Retina (tissue), 1 donor: ENCODE measurements at regions not wholly inside any gene's neighbourhood (a gene's known extent, or its start where the extent isn't known, plus 50 kb on each side); places are given as distances from the start of the nearest gene placed in this dataset.
"Not testable (repeated sequence)": the region's sequence is repeated elsewhere in the genome, so short reads cannot be mapped to it uniquely, and the experiment has no call there.

Source experiments
- DNase-seq: peaks from one replicate; pipeline ENCODE4 v3.0.0-alpha.2; 2016

DNA sequence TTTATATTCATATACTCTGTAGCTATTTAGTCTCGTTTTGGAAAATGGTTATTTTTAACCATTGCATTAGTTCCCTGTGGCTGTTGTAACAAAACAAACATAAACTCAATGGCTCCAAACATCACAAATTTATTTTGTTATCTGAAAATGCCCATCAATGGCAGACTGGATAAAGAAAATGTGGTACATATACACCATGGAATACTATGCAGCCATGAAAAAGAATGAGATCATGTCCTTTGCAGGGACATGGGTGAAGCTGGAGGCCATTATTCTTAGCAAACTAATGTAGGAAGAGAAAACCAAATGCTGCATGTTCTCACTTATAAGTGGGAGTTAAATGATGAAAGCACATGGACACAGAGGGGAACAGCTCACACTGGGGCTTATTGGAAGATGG lies 938.7 kb downstream of the NLGN4X start:
- not testable (repeated sequence) for DNase-seq

- DNase-seq, result no peak
Measured at GRCh38 chrX:5278908-5279307, 949.8 kb downstream of the NLGN4X start.

DNA sequence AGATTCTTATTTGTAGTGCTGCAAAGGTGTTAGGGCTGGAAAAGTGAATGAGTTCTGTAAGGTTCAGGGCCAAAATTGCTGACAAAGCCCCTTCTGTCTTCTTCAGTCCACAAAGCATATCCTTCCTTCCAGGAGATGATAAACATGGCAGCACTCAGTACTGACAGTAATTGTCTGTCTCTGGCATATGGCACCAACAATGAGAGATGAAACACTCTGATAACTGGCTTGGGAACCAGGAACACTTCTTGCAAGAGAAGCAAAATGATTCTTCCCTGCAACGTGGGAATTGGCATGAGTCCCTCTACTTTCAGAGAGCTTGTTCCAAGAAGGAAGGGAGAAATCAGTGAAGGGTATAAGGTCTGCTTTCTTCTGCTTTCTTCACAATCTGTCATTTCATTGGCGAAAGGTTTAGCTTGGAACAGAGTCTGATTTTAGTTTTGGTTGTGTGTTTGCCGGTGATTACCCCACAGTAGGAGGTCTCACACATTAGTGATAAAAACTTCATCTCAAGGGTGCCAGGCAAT lies 963.3 kb downstream of the NLGN4X start:
- no peak for DNase-seq

- DNase-seq, result no peak
Measured at GRCh38 chrX:5250106-5250505, 978.6 kb downstream of the NLGN4X start.

DNA sequence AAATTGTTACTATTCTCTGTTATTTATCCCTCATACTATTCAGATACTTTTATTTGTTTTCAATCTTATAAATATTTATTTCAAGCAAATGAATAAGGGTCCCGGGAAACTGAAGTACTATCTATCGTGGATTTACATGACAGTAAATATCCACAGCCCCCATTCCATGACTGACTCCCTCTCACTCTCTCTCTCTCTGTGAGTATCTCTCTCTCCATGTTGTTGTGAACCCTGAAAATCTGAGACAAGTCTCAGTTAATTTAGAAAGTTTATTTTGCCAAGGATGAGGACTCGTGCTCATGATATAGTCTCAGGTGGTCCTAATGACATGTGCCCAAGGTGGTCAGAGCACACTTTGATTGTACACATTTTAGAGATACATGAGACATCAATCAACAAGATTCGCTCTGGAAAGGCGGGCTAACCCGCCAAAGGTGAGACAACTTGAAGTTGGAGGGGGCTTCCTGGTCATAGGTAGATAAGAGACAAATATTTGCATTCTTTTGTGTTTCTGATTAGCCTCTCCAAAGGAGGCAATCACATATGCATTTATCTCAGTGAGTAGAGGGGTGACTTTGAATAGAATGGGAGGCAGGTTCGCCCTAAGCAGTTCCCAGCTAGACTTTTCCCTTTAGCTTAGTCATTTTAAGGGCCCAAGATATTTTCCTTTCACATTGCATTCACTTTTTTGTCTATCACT lies 986.4 kb downstream of the NLGN4X start:
- DNase-seq, result no peak

GRCh38 chrX:5236749-5237148 lies 991.9 kb downstream of the NLGN4X start:
- no peak for DNase-seq

GRCh38 chrX:5236096-5236495 lies 992.6 kb downstream of the NLGN4X start:
- no peak for DNase-seq

DNA sequence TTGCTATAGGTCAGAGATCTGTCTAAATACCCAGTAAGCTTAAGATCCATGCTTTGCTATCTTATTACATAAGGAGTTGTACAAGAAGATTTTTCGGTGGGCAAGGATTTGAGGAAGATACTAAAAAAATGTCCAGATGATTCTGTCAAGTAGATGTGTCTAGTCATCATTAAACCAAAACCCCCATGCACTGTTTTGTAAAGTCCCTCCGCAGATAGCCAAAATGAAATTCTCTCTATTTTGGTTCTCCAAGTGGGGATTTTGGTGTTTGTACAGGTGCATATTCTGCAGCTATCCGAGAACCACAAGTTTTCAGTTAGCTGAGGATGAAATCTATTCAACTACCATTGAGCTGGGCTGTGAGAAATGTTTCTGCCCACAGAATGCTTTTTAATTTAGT lies 994.8 kb downstream of the NLGN4X start:
- no peak for DNase-seq

GRCh38 chrX:5220421-5220820 lies 1008.2 kb downstream of the NLGN4X start:
- no peak for DNase-seq

DNA sequence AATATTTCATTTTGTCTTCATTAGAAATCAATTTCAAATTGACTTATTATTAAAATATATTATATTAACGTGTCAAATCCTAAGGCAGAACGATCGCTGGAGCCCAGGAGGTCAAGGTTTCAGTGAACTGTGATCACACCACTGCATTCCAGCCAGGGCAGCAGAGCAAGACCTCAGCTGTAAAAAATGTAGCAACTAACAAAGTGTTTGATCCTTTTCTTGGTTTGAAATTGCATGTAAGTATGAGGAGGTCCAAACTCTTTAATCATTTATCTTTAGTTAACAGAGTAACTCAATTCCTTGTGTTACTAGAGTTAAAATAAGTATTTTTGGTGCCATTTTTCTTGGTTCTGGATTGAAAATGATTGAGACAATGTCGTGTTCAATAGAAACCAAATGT lies 1033.9 kb downstream of the NLGN4X start:
- no peak for DNase-seq

- DNase-seq, result peak; percentile 6
Measured at GRCh38 chrX:5180135-5180741, 1048.4 kb downstream of the NLGN4X start.

DNA sequence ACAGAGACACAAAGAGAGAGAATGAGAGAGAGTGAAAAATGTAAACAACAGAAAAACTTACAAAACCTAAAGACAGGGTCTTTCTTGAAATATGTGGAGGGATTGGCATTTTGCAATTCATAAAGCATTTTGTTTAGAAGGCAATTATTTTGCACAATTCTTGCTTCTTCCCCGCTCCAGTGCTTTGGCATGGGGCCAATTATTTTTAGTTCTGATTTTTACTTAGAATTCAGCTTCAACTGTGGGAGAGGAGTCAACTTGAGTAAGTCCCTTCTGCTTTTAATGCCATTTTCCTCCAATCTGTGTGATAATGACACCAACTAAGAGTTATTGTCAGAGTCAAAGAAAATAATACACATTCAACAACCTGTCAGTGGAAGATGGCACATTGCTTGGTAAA lies 1051.9 kb downstream of the NLGN4X start:
- DNase-seq, result no peak

DNA sequence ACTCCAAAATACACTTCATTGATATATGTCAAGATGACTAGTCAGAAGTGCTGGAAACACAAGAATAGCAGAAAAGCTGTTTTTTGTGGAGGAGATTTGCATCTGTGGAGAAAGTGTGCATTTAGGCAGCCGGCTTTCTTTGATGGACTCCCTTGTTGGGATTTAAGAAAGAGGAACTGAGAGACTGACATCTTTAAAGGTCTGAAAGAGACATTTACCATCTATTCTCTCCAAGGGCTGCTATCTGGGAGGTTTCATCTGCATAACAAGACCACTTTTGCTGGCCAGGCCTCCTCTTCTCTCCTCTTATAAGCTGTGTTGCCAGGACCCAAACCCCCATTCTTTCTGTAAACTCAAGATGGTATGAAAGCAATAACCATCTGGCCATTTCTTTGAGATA lies 1065.0 kb downstream of the NLGN4X start:
- DNase-seq, result no peak

DNA sequence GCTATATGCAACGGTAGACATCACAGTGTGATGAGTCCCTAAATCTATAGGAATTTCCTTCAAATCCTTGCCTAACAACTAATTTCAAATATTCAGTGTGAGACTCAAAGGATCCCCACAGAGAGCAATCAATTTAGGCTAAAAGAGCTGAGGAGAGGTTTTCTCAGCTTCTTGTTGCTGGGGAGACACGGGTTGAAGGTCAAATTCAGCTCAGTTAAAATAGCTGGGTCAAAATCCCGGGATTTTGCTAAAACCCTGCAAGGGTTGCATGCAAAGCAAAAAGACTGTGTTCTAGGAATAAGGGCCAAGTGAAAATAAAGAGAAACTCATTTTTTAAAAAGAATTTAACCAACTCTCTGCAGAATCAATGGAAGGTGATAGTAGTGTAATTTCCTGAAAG lies 1073.4 kb downstream of the NLGN4X start:
- no peak for DNase-seq

GRCh38 chrX:5145957-5146356 lies 1082.7 kb downstream of the NLGN4X start:
- no peak for DNase-seq

DNA sequence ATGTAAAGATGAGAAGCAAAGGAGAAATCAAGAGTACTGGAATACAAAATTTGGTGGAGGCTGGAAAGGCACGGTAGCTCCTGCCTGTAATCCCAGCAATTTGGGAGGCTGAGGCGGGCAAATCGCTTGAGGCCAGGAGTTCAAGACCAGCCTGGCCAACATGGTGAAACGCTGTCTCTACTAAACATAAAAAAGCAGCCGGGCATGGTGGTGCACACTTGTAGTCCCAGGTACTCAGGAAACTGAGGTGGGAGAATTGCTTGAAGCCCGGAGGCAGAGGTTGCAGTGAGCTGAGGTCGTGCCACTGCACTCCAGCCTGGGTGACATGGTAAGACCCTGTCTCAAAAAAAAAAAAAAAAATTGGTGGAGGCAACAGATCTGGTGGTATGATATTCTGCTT lies 1086.0 kb downstream of the NLGN4X start:
- no peak for DNase-seq

DNA sequence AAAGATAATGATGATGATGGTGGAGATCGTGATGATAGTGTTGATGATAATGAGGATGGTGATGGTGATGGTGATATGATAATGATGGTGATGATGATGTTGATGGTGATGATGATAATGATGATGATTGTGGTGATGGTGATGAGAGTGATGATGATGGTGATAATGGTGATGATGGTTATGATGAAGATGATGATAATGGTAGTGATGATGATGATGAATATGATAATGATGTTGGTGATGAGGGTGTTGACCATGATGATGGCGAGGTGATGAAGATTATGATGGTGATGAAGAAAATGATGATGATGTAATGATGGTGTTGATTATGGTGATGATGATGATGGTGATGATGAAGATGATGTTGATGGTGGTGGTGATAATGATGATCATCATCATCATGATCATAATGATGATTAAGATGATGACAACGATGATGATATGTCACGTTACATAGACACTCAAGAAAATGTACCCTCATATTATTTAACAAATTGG lies 1106.4 kb downstream of the NLGN4X start:
- DNase-seq, result no peak

GRCh38 chrX:5117816-5118215 lies 1110.9 kb downstream of the NLGN4X start:
- no peak for DNase-seq

GRCh38 chrX:5113128-5113527 lies 1115.5 kb downstream of the NLGN4X start:
- no peak for DNase-seq

DNA sequence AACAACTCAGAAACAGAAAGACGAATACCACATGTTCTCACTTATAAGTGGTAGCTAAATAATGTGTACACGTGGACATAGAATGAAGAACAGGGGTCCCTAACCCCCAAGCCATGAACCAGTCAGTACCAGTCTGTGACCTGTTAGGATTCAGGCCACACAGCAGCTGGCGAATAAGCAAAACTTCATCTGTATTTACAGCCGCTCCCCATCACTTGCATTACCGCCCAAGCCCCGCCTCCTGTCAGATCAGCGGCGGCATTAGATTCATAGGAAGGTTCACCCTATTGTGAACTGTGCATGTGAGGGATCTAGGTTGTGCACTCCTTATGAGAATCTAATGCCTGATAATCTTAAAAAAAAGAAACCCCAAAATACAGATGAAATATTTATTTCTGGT lies 1128.7 kb downstream of the NLGN4X start:
- DNase-seq, result no peak

GRCh38 chrX:5086388-5086787 lies 1142.3 kb downstream of the NLGN4X start:
- no peak for DNase-seq

DNA sequence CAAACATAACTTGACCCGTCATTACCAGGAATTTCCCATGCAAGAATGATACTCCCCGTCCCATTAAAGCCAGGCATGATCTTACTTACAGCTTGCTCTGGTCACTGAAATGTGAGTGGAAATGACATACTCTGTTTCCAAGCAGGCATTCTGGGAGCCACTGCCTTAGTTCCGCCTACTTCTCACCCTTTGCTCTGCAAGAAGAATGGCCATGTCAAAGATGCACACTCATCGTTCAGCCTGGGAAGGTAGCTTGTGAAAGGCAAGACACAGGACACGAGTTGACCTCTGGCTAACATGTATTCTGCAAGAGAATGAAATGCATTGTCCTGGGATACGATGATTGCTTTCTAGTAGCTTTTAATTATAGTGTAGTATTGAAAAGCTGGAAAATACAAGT lies 1144.4 kb downstream of the NLGN4X start:
- DNase-seq, result no peak

DNA sequence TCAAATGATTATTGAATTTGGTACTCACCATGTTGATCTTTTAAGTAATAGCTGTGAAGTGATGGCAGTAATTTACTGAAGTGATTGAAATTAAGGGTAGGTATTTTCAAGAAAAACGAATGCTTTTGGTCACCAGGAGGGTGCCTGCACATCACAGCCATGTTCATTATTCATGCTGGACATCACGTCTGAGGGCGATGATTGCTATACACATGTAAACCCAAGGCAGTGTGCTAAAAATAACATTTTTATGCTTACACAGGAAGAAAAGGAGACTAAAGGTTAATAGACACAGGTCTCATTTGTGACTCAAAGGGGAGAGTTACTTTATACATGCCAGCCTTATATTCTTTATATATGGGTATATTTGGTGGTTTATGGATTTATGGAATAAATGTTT lies 1146.0 kb downstream of the NLGN4X start:
- no peak for DNase-seq

DNA sequence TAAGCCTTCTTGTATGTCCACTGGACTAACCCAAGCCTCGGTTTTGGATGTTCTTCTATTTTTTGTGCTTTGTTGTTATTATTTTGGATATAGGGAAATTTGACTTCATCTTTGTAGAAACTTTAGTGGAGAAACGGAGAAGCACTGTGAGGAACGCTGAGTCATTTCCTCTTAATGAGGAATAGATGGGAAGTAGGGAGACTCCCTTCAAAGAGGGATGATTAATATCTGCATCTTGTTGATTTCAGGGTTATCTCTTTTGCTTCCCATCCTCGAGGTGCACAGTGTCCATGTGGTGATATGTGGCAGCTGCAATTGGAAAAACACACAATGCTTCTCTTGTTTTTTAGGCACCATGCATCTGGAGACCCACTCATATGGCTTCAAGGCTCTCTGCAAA lies 1147.9 kb downstream of the NLGN4X start:
- DNase-seq, result no peak

- DNase-seq, result no peak
Measured at GRCh38 chrX:5068550-5068949, 1160.1 kb downstream of the NLGN4X start.
